HCEC 1CT (cell line): ENCODE measurements at regions not wholly inside any gene's neighbourhood (a gene's known extent, or its start where the extent isn't known, plus 50 kb on each side); places are given as distances from the start of the nearest gene placed in this dataset.

Source experiments
- DNase-seq: peaks from one replicate; pipeline ENCODE4 v3.0.0-alpha.2; 2017

DNA sequence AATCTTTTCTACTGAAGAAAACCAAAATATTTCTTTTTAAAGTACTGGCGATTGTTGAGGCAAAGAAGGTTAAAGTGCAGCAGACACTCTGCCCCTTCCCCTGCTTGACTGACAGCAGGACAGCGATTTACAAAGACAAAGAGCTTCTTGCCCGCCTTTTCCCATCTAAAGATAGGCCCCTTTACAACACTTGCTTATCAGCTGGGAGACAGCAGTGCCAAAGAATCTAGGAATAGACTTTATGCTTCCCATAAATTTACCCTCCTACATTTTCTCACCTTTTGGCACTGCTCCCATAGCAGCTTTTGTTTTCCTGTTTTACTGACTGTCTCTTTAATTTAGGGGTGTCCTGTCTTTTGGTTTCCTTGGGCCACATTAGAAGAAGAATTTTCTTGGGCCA is 824.1 kb downstream of the CCSER2 start:
- no peak for DNase-seq

DNA sequence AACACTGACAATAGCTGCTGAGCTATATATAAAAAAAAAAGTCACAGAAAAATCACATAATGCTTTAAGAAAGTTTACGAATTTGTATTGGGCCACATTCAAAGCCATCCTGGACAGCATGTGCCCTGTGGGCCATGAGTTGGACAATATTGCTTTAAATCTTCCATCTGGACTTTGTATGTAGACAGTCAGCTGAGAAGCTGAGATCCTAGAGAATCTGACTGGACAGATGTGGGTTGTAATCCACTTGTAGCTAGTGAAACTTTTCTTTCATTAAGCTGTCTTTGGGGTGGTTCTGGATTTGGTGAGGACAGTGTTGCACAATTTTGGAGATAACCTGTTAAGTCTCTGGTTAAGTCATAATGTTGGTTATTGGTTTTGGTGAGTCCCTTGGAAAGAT is 824.5 kb downstream of the CCSER2 start:
- DNase-seq: no peak

DNA sequence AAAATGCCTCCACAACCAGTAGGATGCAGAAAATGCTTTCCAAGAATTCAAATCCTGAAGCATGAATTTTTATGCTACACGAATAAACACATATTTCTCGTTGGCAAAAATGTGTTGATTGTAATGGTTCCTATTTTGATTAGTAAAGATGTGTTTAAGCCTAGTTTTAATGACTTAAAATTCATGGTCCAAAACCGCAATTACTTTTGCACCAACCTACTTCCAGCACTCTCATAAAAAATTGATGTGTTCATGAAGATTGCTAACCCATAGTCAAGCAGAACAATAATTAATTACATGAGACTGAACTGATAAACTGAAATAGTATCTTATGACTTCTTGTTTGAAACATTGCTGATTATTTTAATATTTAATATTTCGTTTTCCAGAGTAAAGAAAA is 828.8 kb downstream of the CCSER2 start:
- DNase-seq: no peak

DNA sequence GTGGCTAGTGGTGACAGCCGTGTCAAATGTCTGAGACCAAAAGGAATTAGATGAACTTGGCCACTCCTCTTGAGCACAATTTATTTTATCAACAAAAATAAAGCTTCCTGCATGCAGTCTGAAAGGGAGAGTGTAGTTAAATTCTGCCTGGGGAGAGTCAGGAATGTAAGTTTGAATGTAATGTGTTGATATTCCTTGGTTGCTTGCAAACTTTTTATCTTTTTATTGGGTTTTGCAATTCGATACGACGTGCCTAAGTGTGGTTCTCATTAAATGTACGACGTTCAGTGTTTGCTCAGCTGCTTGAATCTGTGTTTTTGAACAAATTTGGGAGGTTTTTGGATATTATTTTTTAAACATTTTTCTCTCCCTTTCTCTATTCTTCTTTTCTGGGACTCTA is 839.9 kb downstream of the CCSER2 start:
- DNase-seq: no peak

DNA sequence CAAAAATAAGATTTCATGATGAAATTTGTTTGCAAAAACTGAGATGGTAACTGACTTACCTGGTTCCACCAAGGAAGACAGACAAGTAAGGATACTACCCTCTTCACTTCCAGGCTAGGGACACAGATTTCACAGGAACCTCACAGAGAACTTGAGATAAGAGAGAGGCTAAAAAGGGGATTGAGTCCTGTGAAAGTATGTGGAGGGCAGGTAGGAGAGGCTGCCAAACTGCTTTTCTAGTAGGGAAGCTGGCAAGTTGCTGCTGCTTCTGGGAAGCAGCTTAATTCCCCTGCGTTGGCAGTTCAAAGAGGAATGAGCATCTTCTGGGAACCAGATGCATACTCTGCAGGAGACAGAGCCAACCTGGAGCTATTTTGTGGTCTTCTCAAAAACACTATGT is 841.6 kb downstream of the CCSER2 start:
- no peak for DNase-seq

DNA sequence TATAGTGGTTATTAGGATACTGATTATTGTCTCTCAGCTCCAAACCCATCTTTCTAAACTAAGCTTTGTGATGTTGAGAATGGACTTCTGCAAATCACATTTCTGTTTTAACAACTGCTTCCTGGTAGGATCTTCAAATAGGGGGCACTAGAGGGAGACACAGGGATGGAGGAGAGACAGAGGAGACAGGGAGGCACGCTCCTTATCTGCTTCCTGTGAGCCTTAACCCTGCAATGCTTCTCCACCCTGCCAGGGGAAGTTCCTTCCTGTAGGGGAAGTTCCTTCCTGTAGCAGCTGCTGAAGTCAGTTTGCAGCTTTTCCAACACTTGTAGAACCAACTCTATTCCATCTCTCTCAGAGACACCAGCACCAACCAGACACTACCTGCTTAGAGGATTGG is 847.2 kb downstream of the CCSER2 start:
- no peak for DNase-seq

DNA sequence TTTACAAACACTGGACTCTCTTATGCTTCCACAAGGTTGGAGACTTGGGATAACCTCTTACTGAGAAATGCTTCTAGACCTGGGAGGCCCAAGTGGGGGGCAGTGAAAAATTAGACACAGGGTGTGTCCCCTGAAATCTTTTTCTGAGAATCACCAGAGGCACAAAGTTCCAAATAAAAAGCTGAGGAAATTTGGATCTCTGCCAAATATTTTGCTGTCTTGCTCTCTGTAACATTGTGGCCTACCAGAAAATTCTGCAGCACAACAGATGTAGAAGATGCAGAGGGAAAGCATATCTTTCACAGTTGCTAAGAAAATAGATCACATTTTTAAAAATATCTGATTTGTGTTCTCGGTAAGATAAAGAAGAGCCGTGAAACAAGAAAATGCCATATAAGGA is 849.4 kb downstream of the CCSER2 start:
- DNase-seq: no peak

DNA sequence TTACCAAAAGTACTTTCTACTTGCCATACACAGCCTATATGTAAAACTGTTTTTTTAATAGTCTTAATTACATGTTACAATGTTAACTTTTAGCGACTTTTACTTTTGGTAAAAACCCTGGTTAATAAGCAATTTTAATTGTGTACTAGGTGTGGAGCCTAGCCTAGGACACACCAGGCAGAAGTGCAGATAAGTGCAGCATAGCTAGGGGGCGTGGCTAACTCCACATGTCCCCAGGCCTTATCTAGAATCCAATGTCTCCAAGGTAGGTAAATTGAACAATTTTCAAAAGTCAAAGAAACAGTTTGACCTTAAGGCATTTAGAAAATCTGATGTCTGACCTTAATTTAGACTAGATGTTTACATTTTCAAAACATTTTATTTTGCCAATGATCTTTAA is 858.7 kb downstream of the CCSER2 start:
- no peak for DNase-seq

DNA sequence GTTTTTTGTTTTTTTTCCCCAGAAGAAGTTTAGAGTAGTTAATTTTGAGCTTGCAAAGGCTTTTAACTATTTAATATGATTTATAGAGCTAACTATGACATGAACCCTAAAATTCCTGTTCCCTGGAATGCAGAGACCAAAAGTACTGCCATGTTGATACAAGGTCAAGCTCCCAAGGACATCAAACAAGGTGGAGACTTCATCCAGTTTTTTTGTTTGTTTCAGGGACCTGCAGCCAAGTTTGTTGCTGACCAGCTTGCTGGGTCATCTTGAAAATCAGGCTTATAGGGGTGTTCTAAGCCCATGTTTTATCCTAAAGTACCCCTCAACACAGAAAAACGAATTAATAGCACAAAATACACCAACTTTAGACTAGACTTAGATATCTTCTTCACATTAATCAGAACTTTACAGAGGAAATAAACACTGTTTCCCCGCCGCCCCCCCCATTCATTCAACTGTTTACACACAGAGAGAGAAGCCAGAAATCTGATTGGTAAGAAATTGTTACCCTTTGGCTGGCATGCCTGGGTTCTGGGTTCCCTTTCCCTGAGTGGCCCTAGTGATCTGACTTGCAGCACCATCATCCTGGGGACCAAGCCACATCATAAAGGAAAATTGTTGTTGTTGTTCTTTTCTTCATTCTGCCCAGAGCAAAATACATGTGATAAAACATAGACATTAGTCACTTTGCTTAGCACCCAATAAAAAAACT is 860.5 kb downstream of the CCSER2 start:
- no peak for DNase-seq

DNA sequence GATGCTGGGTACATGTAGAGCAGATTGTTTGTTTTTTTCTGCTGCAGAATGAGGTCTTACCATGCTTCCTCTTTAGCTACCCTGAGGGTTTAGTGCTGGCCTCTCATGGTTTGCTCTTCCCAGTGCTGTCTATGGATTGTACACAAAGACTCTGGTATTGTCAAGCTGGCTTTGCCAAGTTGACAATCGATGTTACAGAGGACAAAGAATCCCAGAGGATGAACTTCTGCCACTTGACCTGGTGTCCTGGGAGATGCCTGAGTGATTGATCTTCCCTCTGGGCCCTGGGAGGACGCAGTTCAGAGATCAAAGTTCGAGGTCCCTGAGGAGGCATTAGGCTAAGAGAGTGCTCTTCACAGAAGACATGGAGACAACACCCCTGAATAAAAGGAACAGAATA is 865.4 kb downstream of the CCSER2 start:
- no peak for DNase-seq

DNA sequence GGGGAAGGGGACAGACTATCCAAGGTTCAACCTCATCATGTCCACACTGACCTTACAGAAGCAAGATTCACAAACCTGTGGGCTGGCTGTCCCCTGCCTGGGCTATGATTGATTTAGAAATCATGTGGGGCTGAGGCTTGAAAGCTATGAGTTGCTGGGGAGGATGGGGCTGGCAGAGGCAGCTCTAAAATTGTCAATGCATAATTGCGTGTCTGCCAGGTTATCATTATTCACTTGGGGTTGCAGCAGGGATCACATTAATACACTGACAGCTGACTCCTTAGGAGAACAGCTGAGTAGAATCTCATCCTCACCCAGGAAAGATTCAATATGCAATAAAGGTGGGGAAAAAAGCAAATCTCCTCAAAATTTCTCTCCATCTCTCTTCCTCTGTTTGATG is 866.3 kb downstream of the CCSER2 start:
- no peak for DNase-seq

DNA sequence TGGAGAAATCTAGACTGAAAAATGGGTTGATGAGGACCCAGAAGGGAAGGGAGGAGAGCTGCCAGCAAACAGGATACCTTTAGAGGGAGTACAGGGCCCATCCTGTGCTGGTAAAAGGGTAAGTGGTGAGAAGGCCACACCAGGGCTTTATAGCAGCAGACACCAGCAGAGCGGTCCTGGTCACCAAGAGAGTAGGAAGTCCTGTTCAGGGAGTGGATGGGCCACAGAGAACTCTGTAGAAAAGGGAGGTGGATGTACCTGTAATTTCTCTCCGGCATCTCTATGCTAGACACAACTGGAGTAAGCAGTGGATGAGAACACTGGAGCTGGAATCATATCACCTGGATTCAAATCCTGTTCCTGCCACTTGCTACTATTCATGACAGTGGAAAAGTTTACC is 867.2 kb downstream of the CCSER2 start:
- DNase-seq: no peak

DNA sequence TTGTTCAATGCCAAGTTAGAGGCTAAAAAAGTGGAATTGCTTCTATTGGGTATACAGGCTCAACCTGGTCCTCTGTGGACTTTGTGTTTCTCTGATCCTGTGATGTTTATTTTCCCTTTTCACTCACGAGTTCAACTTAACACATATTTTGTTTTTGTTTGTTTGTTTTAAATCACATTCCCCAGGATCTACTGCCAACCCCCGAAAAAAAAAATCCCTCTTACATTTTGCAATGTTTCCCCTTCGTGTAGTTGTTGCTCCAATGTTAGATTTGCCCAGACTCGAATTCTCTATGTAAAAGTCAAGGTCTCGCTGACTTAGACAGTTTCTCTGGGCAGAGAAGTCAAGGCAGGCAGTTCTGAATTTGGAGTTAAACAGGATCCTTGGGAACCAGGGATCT is 876.4 kb downstream of the CCSER2 start:
- no peak for DNase-seq

DNA sequence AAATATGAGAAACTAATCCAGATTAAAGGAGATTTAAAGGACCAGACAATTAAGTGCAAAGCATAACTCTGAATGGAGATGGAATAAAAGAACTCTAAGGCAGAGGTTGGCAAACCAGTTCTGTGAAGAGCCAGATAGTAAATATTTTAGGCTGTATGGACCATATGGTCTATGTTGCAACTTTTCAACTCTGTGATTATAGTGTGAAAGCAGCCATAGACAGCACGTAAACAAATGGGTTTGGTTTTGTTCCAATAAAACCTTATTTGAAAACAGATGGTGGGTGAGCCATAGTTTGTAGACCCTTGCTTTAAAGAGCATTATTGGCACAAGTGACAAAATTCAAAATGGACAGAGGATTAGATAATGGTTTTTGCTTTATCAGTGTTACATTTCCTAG is 884.1 kb downstream of the CCSER2 start:
- no peak for DNase-seq

DNA sequence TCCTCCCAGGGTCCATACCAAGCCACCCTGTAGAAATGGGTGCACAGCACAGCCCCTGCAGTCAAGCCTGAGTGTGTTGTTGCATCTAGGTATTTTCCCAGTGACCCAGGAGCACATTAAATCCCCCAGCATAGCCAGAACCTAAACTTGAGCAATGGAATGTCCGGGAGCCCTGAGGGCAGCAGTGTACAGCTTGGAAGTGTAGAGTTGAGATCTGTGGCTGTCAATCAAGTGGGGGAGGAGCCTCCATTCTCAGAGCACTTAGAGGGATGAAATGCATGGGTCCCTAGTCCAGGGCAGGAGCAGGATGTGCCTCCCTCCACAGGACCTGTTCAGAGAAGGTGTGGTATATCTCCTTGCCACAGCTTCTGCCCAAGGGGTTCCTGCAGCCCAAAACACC is 885.1 kb downstream of the CCSER2 start:
- no peak for DNase-seq

DNA sequence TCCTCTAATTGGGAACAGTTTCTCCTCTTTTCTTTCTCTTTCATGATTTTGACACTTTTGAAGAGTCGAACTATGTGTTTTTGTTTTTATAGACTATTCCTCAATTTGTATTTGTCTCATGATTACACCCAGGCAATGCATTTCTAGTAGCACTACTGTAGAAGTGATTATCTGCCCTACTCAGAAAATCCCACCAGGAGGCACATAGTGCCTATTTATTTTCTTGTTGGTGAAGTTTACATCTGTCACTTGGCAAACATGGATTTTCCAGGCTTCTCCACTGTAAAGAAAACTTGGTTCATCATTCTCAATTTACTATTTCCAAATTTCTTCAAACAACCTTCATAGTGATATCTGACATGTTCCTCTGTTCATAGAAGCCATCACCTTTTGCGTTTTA is 893.9 kb downstream of the CCSER2 start:
- DNase-seq: no peak

DNA sequence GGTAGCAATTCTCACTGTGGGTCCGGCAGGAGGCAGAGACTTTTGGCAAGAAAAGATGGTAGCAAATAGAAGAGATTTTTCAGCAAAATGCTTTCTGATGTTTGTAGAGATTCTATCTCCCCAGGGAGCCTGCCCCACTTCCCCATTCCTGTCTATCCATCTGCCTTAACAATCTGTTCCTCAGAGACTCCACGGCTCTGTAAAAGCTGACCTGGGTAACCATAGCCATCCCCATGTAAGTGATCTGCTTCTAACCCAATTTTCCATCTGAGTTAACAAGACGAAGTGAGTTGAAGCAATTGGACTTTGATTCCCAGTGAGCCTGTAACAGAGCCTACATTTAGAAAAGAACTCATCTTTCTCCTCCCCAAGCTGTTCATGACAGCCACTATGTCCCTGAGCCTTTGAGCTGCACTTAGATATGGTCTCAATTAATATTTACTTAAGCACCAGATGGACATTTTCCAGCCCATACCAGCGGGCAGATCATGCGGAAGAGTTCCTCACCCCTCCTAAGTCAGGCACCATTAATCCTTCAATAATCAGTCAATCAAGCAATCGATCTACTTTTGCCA is 896.1 kb downstream of the CCSER2 start:
- DNase-seq: no peak

DNA sequence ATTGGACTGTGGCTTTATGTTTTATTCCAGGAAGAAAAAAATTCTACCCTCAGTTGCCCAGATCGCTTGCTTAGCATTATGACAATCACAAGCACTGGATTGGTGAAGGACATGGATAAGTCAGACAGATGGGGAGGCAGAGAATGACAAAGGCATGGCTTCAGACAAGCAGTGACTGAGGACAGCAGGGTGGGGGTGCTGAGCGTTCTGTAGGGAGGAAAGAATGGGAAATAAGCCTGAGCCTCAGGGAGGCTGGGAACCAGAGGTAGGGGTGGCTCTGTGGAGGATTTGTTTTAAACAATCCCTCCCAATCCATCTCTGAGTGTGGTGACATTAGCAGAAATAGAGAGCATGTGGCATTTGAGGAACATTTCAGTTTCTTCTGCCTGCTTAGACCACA is 896.9 kb downstream of the CCSER2 start:
- no peak for DNase-seq

DNA sequence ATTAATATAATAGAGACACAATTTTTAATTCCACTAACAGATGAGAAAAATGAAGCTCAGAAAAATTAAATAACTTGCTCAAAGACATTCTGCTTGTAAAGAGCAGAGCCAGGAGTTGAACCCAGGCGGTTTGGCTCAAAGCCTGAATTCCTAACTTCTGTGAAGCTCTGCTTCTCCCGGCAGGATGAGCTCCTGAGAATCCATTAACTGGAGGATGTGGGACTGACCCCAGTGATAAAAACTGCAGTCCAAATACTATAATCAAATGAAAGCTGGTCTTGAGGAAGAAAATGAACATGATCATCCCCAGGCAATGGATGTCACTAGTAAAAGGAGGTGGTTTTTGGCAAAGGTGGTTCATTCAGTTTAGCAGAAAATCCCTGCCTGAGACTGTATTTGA is 898.2 kb downstream of the CCSER2 start:
- DNase-seq: no peak

DNA sequence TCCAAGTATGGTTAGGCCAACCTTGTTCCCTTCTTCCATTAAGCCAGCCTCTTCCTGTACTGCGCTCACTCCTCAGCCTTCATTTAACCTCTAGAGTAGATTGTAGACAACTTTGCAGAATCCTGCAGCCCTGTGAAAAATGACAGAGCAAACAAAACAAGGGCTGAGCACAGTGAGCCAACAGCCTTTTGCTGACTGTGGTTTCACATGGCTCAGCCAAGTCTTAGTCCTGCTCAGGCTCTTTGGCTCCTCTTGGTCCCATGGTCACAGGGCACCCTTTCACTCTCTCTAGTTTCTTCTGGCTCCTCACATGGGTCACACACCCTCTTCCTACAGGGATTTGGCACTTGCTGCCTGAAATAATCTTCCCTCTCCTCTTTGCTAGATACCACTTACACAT is 900.3 kb downstream of the CCSER2 start:
- DNase-seq: no peak

DNA sequence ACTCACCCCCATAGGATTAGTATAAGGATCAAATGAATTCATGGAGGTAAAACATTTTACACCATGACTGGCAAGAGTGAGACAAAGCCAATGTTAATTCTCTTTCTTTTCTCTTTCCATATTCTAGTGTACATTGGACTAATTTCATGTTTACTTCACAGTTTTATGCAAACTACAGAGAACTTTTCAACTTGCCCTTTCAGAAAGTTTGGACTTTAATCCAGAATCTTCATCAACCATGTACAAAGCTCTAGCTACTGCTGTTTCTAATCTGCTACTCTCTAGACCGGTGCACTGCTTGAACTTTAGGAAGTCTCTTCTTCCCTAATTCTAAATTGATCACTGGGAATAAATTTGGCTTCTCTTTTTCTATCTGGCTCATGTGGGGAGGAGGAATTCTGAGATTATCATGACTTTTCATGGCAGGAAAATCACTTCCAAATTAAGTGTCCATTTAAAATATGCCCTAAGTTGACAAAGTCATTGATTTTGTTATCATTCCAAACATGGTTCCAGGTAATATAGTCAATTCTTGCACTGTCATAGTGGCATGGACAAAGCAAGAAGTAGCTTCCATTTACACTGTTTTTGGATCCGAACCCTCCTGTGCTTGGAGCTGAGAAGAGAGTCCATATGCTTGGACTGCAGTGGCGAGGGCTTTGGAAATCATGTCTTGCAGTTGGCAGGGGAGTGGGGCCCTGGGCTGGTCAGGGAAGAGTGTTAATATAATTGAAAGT is 903.3 kb downstream of the CCSER2 start:
- DNase-seq: no peak

DNA sequence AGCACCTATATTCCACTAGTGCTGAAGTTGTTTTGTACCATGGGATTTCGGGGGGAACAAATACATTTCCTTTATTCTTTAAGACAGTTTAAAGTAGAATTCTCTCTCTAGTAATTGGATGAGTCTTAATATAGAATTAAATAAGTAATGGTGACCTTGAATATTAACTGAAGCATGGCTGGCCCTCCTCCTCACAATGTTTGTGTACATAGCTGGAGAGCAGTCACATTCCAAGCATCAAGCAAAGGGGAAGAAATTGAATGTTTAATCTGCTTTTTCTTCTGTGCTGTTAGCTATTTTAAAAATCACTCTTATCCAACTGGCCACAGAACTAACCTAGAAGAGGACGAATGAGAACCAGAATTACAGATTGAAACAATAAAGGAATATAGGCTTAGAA is 906.9 kb downstream of the CCSER2 start:
- no peak for DNase-seq

DNA sequence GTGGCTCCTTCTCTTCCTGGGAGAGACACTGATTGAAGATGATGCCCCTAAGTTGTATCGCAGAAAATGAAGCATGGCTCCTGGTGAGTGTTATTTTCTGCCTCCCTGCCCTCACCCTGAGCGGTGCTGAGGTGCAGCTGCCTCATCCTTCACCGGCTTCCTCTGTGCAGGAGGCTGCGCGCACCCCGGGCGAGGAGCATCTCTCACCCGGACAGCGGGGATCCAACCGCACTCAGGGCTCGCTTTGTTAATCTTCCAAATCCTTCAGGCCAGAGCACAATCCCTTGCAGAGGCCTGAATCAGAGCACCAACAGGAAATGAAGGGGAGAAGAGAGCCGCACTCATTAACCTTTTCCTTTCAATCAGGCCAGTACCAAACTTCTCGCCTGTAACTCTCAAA is 910.3 kb downstream of the CCSER2 start:
- DNase-seq: no peak

DNA sequence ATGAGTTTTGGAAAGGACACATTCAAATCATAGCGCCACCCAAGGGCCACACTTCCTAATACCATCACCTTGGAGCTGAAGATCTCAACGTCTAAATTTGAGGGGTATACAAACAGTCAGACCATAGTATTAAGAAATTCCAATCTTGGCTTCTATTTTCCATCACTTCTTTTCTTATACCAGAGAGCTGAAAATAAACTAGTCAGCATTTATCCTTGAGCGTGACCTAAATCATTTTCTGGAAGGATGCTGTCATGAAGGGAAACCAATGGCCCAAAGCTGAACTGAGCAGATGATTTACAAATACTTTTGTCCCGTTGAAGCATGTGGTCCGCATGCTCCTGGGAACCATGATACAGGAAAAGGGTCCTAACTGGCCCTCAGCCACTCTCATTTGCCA is 921.9 kb downstream of the CCSER2 start:
- DNase-seq: no peak

DNA sequence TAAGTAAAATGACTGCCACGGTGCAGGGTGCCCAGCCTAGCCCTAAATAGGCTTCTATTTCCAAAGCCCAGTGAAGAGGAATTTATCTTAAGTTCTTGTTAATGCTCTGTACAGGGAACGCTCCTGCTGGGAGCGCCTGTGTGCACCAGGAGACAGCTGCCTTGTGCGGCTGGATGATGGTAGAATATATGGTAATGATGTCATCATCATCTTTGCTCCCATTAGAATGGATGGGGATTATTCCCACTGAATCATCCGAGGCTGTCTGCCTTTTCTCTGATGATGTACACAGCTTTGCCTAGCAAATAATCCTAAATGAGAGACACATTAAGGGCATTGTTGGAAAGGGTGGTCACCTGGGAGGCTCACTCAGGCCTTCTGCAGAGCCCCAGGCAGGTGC is 928.1 kb downstream of the CCSER2 start:
- DNase-seq: no peak
